ENCODE measurements at regions not wholly inside any gene's neighbourhood (a gene's known extent, or its start where the extent isn't known, plus 50 kb on each side); places are given as distances from the start of the nearest gene placed in this dataset.

DNA sequence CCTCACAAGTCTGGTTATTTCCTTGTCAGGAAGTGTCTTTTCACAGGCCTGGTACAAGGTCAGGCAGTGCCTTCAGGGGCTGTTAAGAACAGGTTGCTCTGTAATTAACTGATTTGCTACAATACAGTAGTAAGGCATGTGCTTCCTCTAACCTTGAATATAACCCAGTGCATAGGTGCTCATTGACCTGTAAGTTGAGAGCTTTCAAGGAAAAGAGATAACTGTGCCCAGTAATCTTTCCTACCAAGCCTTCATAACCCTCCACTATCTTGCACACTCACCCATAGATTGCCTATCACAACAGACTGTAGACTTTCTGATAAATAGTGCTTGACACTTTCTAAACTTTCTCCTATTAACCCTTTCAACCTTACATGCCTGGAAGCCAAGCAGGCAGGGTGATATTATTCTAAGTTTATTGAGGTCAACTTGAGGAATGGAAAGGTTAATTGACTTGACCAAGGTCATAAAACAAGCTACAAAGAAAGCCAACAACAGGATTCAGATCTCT is 148.1 kb downstream of the PPARGC1A start:
- DNase-seq = no peak

DNA sequence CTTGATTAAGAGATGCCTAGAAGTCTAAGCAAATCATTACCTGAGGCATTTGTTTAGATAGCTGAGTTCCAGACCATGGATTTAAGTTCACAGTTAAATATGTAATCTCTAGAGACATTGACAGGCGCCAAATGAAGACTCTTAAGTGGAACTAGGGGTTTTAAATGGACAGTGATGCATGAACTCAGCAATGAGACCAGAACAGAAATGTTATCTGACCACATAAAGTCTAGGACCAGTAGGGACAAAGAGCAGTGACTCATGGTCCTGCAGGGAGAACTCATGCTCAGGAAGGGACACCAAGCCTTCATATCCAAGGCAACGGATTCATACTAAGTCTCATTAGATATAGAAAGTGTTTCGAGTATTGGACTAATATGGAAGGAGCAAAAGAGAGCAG is 152.3 kb downstream of the PPARGC1A start:
- DNase-seq = no peak

DNA sequence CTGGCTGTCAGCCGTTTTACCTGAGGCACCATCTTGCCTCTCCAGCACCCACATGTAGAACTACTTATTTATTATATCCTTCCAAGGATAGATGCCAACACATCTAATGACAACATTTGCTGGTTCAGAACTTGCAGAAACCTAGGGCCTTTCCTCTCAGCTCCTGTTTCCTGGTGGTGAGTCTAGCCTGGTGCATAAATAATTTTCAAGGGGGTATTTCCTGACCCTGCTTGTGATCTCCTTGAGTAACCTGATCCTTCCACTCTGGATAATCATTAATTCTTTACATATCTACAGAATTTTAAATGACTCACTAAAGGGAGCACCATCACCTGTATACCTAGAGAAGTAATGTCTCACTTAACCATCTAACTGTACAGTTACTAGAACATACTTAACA is 153.4 kb downstream of the PPARGC1A start:
- DNase-seq = no peak

DNA sequence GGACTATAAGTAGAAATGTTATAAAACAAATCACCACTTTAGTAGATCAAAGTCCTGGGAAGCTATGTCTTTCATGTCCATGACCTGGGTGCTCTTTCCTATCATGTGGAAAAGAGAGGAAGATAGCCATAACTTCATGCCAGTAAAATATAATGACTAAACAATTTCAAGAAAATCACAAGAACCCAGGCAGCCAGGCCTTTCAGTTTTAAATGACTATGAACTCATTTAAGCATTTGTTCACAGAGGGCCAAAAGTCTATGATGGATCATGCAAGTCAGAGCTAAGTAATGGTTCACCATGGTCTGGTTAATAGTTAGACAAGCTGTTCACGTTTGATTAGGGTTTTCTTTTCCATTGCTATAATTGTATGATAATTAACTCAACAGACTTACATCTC is 155.8 kb downstream of the PPARGC1A start:
- DNase-seq = no peak

DNA sequence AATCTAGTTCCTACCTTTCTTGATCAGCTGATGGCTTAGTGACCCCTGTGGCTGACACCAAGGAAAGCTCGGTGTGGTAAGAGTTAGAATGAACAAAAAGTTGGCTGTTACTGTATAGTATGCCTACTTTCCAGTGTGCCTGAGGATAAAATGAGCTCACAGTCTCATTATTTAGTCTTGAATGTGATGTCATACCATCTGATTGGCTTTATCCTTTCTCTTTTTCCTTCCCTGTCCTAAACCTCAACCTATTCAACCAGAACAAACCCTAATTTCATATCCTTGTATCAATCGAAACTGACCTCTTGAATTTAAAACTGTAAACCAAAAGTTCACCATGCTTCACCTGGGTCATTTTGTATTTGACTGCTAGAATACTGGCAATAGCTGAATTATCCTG is 156.4 kb downstream of the PPARGC1A start:
- DNase-seq = no peak

DNA sequence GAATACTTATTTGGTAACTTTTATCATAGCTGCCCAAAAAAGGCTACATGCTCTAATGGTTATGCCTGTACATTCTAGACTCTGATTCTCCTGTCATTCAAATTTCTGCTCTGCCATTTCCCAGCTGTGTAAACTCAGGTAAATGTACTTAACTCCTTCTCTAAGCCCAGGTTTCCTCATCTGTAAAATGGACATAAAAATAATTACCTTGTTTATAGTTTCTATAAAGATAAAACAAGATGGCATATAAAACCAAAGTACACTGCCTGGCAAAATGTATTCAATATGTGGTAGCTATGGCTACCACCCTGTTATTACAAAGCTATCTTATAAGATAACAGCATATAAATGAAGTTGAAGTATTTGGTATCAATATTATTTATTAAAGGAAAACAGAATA is 158.8 kb downstream of the PPARGC1A start:
- DNase-seq = no peak

DNA sequence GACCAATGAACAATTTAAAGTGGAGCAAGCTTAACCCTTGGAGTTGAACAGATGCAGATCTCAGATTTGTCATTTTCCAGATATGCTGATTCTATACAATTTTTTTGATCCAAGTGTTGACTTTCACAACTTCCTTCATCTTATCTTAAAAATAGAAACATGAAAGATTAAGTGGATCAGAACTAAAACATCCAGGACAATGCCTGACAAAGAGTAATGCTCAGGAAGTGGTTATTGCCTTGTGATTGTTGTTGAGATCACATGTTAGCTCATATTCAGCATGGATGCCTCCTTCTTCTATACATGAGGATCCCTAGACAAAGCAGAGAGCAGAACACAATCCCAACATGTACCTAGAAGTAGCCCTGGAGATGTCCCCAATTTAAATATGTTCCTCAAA is 160.9 kb downstream of the PPARGC1A start:
- DNase-seq = no peak

DNA sequence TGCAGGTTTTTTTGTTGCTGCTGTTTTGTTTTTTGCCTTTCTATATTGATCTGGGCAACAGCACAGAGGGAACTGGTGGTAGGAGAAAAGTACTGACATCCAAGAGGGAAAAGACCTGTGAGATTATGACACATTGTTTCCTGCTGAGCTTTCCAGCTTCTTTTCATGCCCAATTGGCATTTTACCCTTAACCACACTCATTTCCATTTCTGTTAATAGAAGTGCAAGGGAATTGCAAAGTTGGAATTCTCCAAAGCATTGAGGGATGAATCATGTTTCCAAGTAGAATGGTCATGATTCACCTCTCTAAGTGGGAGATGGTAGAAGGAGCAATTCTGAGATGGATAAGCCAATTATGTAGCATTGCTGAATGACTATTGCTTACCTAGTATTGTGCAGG is 161.5 kb downstream of the PPARGC1A start:
- DNase-seq = no peak

DNA sequence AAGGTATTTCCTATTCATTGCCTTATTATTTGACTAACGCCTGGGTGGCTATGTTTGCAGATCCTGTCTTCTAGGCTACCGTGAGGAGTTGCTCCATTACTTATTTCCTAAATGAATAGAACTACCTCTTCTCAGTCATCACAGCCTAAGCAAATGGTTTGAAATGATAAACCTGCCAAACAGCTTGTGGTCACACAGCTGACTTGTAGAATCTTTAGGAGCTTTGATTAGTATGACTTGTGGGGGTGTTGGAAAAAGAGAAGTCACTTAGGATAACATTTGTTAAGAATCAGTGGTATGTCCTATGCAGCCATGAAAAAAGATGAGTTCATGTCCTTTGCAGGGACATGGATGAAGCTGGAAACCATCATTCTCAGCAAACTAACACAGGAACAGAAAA is 169.3 kb downstream of the PPARGC1A start:
- no peak for DNase-seq

DNA sequence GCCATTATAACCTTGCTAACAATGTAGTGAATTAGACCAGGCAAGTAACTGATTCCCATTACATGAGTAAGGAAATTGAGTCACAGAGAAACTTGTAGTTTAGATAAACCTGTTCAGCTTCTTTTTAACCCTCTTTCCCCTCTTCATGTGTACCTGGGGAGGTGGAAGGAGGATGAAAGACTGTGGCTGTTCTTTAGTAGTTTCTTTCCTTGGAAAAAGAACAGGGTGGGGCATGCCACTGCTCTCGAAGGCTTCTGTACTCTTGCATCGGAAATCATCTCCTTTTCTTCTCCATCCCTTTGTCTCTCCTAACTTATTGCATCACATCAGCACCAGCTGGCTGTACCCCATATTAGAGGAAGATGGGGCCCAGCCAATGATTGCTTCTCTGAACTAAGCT is 171.4 kb downstream of the PPARGC1A start:
- DNase-seq = no peak

DNA sequence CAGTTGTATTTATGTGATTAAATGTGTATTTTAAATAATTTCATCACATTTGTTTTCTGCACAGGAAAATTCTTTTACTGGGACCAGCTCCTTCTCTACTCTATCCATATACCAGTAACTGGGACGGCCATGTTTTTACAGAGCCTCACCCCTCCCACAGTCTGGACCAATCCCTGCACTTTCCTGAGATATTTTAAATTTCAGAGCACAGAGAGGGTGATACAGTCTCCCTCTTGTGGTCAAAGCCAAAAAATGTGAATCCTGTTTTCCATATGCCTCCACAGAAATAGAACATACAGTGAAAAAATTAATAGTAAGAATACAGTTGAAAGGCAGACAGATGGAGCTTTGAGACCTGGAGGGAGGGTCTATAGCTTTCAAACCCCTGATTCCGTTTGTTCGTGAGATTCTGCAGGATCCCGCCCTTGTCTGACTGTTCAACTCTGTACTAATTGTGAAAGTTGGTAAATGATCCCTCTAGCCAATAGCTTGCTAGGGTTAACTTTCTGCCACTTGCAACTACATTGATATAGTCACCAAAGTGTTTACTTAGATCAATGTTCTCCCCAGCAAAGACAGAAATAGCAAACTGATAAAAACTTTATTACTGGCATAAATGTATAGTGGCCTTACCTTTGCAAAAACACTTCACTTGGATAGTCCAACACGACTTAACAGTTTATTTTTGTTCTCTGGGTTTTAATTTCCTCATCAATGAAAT is 172.2 kb downstream of the PPARGC1A start:
- DNase-seq = no peak

DNA sequence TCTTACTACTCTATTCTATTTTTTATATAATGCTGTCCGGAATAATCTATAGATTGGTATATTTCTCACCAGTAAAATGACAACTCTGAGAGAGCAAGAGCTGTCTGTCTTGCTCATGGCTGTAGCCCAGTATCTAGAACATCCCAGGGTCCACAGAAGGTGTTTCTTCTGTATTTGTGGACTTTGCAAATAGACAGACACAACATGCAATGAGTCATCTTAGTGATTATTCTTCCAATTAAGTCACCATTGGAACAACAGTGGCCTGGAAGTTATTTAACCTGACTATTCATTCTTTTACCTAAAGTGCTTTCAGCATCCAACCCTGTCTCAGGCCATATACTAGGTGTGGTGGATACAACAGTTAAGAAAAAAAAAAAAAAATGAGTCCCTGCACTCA is 179.5 kb downstream of the PPARGC1A start:
- DNase-seq = no peak

DNA sequence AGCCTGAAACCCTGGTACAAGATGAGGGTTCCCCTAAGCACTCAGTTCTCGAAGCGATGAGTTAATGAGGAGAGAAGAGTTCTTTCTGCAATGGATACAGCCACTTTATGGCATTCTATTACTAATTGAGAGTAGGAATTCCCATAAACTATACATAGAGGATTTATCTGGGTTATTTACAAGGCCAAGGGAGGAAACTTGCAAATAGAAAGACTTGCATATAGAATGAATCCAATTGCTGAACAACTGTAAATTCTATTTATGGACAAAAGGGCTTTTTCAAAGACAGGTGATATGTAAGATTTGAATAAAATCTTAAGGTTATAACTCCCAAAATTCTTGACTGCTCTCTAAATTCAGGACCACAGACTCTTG is 182.2 kb downstream of the PPARGC1A start:
- DNase-seq = no peak

DNA sequence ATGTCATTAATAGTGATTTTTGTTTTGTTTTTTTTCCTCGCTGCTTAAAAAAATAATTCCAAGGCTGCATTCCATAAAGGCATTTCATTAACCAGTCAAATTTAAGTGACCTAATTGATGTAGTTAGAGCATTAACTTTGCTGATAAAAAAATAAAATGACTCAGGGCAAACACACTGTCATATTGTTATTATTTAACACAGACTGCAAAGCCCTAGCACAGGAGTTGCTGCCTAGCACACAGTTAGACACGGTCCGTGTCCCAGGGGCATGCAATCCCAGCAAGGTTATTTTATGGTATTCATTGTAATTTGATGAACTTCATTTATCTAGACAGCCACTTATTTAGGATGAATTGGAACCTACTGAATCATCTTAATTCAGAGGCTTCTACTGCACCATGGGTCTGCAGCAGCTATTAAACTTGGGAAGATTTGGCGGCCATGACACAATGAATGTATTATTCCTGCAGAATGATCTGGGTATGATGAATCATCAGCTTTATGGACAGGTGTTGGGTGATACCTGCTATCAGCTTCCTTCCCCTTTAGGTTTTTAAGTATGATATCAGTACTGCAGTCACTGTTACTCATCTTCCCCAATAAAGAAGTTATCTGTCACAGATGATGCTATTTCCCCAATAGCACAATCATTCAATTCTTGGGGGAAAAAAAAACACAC is 182.7 kb downstream of the PPARGC1A start:
- DNase-seq = no peak

DNA sequence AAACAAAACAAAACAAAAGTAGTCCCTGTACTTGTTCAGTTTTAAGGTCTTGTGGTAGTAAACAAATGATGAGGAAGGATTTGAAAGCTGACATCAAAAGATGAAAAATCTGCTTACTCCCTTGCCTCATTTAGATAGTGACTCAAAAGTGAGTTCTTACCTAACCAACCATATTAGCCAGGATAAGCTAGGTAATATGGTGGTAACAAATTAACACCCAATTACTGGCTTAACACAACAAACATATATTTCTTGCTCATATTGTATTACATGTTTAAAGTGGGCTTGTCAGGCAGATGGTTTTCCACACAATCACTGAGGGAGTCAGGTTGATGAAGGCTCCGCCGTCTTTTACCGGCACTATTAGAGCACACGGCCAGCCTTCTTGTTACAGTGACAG is 189.7 kb downstream of the PPARGC1A start:
- DNase-seq = no peak

DNA sequence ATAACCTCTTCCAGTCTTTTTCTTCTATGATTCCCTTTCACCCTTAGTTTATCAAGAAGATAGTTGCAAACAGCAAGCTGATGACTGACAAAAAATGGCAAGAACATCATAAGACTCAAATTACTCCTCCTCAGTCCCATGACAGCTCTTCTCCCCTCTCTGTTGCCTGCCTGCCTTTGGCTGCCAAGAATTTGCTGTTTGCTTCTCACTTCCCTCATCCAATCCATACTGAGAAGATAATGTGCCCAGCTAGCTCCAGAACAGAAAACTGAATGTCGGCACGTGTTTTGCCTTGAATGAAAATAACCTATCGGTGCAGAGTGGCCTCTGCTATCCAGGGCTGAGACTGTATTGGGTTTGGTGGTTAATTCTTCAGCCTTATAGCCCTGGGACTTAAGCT is 192.1 kb downstream of the PPARGC1A start:
- DNase-seq = no peak

DNA sequence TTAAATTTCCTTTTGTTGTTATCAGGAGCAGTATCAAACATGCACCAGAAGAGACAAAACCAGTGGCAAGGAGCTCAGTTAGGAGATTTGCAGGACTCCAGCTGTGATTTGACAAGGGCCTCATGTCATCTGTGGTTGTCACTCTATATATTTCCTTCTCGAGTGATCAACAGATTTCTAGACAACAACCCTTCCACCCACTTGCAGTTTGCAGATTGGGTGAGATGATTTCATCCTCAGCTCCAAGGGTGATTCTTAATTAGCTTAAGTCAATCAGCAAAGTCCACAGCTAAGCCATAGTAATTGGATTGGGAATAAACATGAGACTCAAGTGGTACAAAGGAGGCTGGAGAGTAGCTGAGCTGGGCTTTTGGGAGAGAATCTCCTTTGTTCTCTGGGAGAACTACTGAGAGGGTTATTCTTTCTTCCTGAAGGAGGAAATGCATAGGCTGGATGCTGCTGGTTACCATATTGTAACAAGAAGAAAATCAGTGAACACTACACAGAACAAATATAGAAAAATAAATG is 192.8 kb downstream of the PPARGC1A start:
- DNase-seq = no peak

DNA sequence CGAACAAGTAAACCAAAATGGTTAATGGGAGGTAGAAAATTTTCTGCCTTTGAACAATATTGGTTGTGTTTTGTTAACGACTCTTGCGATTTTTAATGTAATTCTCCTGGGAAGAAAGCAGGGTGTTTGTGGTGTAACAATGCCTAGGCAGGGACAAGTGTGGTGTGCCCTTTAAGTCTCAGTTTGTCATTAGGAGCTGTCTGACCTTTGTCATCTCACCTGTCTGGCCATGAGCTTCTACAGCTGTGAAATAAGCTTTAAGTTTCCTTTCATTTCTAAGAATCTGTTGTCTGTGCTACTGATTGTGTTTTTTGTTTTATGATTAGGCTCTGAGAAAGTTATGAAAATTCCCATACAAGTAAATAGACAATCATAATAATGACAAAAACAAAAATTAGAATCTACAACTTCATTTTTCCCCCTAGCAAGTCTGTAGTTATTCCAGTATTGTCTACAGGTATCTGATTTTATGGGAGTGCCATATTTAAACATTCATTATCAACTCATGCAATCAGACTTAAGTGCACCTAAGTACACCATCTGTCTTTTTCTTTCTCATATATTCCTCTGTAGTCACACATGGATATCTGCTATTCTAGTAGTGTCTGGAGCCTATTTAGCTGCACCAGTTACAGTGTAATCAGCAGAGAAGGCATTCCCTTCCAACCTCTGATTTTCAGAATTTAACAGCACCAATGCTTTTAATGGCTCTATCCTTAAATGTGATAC is 203.5 kb downstream of the PPARGC1A start:
- no peak for DNase-seq

DNA sequence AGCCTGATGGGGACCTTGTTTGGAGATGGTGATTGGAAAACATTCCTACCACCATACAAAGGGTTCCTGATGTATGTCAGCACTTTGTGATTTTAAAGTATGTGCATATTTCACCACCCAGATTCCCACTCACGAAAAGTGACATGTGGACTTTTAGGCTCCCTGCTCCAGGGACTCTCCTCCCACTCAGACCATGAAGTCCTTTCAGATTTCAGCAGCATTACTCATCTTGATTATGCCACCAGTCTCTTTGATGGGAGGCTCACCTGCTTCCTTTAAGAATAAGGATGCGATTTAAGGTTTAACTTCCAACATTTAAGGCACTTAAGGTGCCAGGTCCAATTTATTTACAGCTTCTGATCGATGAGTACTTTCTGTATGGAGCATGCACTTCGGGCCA is 204.4 kb downstream of the PPARGC1A start:
- DNase-seq = no peak

DNA sequence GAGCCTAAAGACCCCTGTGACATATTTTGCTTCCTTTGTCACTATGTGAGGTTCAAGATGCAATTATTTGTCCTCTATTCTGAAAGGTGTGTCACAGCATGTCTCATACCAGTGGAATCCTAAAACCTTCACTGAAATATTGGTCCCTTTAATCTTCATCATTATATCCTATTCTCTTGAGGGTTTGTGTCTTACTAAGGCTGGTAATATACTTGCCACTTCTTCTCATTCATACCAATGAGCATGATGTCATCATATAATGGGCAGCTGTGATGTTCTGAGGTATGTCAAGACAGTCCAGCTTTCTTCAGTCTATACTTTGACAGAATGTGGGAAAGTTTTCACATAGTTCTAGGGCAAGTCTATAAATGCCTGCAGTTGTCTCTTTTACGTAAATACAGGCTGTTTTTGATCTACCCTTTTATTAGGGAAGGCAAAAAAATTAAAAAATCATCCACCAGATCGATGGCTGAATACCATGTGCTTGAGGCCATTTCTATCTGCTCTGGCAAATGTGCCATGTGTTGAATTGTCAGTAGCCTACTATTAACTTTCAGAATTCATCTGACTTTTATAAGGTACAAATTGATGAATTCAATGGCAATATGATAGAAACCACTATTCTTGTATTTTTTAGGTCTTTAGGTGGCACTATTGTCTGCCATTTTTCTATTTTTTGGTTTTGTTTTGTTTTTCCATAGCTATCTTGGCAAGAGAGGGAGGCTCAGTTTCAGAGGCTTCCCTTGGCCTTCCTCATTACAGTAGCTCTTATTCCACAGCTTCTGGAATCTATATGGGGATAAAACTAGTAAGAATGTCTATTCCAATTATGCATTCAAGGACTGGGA is 209.0 kb downstream of the PPARGC1A start:
- DNase-seq = no peak

DNA sequence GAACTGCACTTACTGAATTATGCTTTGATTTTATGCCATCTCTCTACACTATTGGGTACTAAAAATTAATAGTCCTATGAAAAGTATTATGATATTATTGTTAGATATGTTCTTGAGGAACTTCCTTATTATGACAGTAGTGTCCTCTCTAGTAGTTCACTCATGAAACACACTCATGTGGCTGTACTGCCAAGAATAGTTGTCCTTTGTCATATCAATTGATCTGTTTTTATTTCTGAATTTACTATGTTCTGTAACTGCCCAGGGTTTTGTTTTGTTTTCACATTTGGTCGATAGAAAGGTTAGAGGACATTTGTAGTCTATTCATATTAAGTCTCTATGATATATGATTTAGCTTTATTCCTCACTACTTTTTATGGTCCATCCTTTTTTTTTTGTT is 215.2 kb downstream of the PPARGC1A start:
- DNase-seq = no peak

DNA sequence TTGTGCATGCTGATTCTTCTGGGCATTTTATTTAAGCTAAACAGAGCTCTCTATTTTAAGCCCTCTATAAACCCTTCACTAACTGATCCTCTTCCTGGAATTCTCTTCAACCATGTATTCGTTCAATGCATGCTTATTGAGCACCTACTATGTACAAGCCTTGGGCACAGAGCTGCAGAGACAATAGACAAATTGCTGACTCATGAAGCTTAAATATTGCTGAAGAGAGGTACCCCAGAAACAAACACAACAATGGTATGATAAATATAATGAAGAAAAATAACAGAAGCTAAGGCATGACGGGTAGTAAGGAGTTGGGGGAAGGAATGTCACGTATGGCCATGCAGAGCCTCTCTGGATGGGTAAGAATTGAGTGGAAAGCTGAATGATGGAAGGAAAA is 222.2 kb downstream of the PPARGC1A start:
- DNase-seq = no peak

DNA sequence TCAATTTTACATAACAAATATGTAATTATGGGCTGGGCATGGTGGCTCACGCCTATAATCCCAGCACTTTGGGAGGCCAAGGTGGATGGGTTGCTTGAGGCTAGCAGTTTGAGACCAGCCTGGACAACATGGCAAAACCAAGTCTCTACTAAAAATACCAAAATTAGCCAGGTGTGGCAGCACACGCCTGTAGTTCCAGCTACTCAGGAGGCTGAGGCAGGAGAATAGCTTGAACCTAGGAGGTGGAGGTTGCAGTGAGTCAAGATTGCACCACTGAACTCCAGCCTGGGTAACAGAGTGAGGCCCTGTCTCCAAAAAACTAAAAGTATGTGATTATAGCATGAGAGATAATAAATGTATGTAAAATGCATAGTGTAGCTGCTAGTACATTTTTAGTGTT is 229.0 kb downstream of the PPARGC1A start:
- DNase-seq = no peak
